GM15510 (cell line): ENCODE measurements at regions not wholly inside any gene's neighbourhood (a gene's known extent, or its start where the extent isn't known, plus 50 kb on each side); places are given as distances from the start of the nearest gene placed in this dataset.

Experiments
- POLR2A ChIP-seq: IDR thresholded peaks from 3 replicates; pipeline ENCODE4 v1.6.1; 2011; ENCODE audit warnings: borderline replicate concordance; ENCODE audit not compliant: insufficient read length; ENCODE audit errors: extremely low read depth

DNA sequence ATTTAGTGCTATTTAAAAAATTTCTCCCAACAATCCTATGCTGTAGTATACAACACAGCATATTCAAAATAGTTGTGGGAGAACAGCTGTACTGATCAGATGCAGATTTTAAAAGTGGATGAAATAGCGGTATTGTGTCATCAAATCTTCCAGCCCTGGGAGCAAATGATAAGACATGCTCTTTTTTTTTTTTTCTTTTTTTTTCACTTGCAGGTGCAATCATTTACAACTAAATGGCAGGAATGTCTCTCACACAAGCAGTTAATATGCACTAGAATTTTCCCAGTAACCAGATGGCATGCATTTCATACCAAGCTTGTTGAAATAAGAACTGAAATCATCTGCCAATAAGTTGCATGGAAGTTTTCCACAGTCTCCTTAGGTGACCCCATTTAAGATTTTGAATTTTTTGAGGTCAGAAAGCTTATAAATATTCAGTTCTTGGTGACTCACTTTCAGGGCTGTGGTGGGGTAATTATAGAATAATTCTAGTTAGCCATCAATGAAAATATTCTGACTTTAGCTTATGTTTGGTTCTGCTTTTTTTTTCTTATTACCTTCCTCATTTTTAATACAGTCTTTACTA, 623.9 kb upstream of the NR5A2 start:
- no peak for TF ChIP-seq POLR2A

DNA sequence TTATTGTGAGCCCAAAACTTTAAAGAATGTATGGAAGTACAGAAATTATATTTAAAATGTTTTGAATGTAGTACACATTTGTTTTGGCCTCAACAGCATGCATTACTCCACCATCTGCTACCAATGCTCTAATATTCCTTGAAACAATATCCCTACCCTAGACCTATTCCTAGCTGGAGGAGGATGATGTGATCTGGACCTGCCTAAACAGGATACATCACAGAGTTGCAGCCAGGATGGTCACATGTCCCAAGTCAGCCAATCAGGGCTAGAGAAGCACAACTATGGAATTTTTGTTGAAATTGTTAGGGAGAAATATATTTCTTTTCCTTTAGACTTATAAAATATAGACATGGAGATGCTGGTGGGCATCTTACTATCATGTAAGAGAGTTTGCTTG, 623.3 kb upstream of the NR5A2 start:
- TF ChIP-seq POLR2A, result no peak

DNA sequence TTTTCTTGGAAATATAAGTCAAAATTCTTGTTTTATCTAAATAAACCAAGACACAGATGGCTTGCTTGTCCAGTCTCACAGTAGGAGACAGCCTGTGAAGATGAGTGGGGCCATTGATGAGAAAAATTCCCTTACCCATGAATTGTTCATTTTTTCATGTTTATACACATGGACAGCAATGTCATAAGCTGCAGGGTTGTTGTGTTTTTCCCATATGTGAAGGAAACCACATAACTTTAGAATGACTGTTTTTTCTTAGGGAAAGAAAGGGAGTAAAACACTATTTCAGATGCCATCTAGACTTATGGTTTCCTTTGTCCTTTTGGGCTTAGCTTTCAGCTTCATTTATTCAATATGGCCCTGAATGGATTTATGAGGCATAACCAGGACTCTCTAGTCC, 622.5 kb upstream of the NR5A2 start:
- no peak for TF ChIP-seq POLR2A

DNA sequence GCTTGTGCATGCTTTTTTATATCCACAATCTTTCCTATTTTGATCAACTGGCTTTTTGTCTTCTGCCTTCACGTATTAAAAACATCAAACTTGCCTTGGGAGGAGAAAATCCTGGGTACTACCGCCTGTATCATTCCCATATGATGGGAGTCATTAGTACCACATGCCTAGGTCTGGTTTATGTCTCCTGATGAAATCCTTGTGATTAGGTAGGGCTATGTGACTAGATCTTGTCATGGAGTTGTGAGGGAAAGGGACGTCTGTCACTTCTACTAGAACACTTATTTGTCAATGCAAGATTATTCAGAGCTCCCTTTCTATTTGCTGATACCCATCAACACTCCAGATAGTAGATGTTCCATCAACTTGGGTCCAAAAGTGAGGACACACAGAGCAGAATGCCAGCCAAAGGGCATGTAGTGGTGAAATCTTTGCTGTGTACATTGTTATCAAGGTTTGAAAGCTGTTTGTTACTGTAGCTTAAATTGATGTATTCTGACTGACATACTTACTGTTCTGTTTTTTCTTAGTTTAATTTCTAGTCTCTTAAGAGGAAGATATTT, 621.8 kb upstream of the NR5A2 start:
- TF ChIP-seq POLR2A, result no peak

DNA sequence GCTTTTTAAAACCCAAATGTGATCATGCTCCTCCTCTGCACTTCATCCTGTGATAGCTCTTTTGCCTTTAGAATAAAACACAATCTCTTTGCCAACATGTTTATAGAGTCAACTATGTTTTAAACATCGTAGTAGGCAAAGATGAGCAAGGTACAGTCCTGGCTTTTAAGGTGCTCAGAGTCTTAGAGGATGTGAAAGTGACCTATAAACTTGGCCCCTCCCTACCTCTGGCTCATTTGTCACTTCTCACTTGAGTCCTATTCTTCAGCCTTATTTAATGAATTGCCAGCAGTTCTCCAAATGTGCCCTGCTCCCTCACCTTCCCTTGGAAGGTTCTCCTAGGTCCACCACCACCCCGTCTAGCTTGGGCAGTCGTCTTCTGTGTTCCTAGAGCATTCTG, 617.0 kb upstream of the NR5A2 start:
- TF ChIP-seq POLR2A, result no peak

DNA sequence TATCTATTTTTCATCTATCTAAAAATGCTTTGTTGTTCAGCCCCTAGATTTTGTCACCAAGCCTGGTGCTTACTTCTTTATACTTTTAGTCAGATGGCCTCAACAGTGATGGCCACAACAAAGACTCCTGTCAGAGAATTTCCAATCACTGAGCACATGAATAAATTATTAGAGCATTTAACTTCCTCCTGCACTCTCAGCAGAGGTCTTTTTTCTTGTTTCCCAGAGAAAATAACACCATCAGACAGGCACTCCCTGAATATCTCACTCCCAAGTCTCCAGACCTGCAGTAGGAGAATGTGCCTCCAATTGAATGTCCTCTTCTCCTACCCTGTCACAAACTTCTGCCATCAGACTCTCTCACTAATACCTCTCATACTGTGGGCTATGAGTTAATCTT, 616.0 kb upstream of the NR5A2 start:
- TF ChIP-seq POLR2A, result no peak

DNA sequence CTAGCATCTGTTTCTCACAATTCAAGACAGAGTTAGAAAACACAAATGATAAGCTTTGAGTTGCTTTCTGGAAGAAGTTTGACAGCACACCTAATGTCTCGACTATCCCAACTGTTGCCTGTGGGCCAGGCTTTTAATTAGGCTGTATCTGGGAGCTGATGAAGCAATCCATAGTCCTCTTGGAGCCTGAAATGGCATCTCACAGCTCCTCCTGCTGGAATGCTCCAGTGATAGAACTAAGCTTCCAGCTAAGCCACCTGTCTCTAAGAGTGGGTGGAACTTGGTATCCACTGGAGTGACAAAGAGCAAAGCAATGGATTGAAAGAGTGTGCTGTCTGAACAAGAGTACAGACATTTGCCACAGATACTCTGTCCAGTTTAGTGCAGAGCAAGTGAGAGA, 605.3 kb upstream of the NR5A2 start:
- TF ChIP-seq POLR2A, result no peak

DNA sequence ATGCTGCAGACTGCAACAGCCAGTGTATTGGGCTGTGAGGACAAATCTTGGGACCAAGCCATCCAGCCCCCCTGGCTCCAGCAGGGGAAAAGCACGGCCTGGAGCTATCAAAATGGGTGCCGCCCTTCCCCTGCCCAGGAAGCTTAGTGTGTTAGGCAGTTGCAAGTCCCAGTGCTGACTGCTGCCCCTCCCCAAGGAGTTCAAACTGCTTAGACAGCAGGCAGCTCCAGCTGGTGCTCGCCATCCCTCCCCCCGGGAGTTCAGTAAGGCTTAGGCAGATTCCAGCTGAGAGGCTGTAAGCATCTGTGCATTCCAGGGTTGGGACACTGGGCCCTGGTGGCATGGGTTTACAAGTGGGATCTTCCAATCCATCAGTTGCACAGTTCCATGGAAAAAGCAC, 579.6 kb upstream of the NR5A2 start:
- no peak for TF ChIP-seq POLR2A

DNA sequence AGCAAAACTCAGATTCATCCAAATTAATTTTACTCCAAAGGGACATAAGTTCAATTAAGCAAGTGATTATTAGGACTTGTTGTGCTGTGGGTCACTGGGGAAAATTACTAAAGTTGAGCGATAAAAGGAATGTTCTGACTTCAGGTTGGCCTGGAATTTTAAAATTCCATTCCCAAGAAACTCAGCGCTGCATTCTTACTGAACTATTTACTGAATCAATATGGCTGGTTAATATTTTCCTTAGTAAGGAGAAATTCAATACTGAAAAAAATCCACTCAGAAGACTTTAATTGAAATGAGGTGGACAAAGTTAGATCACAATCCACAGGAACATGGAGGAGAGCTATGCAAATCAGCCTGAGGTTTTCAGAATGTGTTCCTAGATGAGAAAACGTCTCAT, 578.9 kb upstream of the NR5A2 start:
- no peak for TF ChIP-seq POLR2A

DNA sequence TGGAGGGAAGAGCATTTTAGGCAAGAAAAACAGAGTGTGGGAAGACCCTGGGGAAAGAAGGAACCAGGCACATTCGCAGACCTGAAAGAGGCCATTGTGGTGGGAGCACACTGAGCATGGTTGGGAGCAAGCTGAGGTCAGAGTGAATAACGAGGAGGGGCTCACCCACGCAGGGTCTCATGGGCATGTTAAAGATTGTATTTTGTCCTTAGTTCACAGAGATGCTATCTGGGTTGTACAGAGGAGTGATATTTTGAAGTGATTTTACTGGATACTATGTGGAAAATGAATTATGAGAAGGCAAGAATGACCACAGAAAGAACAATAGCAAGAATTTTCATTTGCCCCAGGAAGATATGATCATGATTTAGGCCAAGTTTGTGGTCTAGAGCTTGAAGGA, 578.3 kb upstream of the NR5A2 start:
- TF ChIP-seq POLR2A, result no peak

DNA sequence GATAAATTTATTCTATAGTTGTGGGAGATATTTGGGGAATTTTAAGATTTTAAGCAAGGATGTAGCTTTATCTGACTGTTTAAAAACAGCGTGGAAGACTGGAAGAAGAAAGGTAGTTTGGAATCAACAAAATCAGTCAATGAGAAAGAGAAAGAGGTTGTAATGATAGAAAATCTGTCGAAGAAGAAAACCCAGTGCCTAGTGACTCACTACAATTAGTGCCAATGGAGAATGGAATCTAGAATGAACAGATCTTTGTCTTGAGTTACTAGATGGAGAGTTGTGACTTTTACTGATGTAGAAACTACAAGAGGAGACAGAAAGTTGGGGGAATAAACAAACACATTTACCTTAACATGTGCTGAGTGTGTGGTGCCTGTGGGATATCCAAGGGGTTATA, 577.8 kb upstream of the NR5A2 start:
- no peak for TF ChIP-seq POLR2A

DNA sequence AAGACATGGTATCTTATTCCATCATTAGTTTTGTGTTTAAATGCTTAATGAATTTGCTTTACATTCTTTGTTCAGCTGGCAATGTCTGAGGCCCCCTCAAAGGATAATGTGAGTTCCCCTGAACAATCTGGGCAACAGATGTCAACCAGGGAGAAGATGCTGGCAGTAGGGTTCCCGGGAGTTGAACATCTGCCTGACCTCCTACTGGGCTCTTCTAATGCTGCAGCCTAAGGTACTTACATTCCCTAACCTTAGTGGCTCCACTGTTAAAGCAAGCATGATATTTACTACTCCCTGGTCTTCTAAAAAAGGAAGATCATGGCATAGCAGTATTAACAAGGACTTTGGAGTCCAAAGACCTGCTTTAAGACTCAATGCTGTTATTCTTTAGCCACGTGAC, 574.9 kb upstream of the NR5A2 start:
- TF ChIP-seq POLR2A, result no peak

DNA sequence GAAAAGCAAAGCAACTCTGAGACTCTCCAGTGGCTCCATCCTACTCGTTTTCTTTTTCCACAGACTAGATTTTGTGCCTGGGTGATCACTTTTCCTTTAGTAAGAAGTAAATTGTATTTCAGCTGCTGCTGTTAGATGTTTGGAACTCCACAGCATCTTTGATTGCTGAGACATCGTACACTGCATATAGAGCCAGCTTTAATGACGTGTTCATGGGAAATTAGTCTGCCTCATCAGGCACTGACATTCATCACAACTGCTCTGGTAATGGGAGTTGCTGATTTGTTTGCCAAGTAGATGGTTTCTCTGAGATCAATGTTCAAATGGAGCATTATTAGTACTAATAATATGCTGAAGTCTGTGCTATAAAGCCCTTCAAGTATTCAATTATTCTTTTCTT, 573.8 kb upstream of the NR5A2 start:
- TF ChIP-seq POLR2A, result no peak

DNA sequence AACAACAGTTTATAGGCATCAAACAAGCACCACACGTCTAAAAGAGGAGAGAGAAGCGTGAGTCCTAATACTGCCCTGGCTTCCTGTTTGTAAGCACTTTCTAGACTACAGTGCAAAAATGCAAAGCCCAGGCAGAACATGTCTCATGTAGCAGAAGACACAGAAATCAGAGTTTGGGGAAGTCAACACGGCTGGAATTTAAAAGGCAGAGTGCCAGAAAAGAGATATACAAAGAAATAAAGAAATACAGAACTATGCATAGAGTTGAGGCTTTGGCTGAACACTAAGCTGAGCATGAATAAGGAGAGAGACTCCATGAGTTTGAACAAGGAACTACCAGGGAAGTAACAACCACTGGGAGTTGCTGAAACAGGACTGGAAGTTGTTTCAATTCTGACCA, 566.6 kb upstream of the NR5A2 start:
- no peak for TF ChIP-seq POLR2A

DNA sequence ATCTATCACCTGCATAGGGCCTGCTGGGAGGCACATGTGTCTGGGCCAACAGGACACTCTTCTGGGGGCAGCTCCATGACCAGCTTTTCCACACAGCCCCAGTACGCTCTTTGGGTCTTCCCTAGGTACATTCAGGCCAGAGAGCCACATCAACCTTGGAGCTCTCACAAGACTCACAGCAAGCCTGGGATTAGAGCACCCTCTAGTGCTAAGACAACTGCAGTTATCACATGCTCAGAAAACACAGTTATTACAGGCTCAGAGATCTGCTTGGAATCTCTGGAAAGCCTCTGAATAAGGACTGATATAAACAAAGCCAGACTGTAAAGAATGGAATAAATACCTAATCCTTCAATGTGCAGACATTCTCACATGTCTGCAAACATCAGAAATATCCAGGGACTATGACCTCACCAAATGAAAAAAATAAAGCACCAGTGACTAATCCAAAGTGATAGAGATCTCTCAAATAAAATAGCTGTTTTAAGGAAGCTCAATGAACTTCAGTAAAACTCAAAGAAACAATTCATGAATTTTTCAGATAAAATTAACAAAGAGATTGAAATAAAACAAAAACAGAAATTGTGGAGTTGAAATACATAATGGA, 563.9 kb upstream of the NR5A2 start:
- TF ChIP-seq POLR2A, result no peak

DNA sequence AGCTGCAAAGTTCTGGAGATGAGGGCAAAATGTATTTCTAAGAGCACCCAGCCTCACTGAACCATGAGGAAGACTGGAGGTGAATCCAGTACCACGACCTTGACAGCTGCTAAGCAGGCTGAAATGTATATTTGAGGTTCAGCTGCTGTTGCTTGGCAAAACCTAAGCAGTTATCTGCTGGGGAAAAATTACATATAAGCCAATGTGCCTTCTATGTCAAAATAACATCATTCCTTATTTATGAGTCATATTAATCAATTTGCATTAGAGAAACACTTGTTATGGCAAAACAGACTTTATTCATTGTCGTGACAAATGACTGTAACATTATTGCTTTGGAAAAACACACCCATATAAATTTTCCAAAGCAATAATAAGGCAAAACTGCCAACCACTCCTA, 560.5 kb upstream of the NR5A2 start:
- no peak for TF ChIP-seq POLR2A
